HCT116 (cell line): ENCODE measurements at regions not wholly inside any gene's neighbourhood (a gene's known extent, or its start where the extent isn't known, plus 50 kb on each side); places are given as distances from the start of the nearest gene placed in this dataset.

Experiments
- ATAC-seq: fragments of 200-7000 bp; cut with Tn5 transposase; 2 replicates; pipeline ENCODE4 v1.9.1; 2020; ENCODE audit warnings: mild to moderate bottlenecking, moderate library complexity
- BruUV-seq: library from RNA; stranded (reverse); fragments of 400-500 nt; replicated peaks from 2 replicates; lab custom pipeline; 2021; lab: Mats Ljungman, UMichigan
- CTCF ChIA-PET: fragments of 300-600 bp; sonication (Branson Sonifier 250); formaldehyde crosslinking; loops from one replicate; lab custom pipeline; 2021; ENCODE audit warnings: antibody characterized with exemption; lab: Charles Lee
- POLR2A ChIA-PET: fragments of 300-600, 350-600 bp; sonication (Branson Sonifier 250); formaldehyde crosslinking; loops from one replicate; lab custom pipeline; 2021; ENCODE audit warnings: antibody characterized with exemption; lab: Charles Lee
- RAD21 ChIA-PET, 2 experiments: fragments of 300-600 bp; sonication (Branson Sonifier 250); formaldehyde crosslinking; loops; one replicate each; lab custom pipeline; 2023; ENCODE audit warnings: low total read pairs in 2 of 2; ENCODE audit not compliant: uncharacterized antibody in 2 of 2, unreplicated experiment in 2 of 2, low non-redundant PET in 1 of 2; lab: Charles Lee
- DNase-seq: peaks from one replicate; pipeline ENCODE4 v3.0.0-alpha.2; 2010; ENCODE audit warnings: low read depth, low spot score
- H2AFZ ChIP-seq: fragments of 200-600 bp; shearing (Covaris generic), sonication (generic); 2 replicates; pipeline ENCODE4 v1.6.1; 2017; ENCODE audit warnings: low read depth, mixed run types, mixed read lengths, antibody characterized with exemption, low read length; ENCODE audit not compliant: poor library complexity, severe bottlenecking
- H3K27ac ChIP-seq: 2 replicates; pipeline ENCODE4 v1.5.1; 2012; ENCODE audit warnings: low read depth, low read length
- H3K27me3 ChIP-seq: fragments of 200-600 bp; sonication (generic); 2 replicates; pipeline ENCODE4 v1.6.1; 2016; ENCODE audit warnings: mixed run types, low read length, mixed read lengths; ENCODE audit not compliant: insufficient read depth
- H3K36me3 ChIP-seq, 2 experiments: fragments of 200-500 bp in 1 of 2; fragments of 200-600 bp in 1 of 2; sonication (Bioruptor generic) in 1 of 2; sonication (generic) in 1 of 2; 2 replicates each; pipeline versions ENCODE4 v1.5.1 to v1.6.1; 2014 to 2016; ENCODE audit warnings: low read length in 2 of 2, inconsistent platforms in 1 of 2, mixed read lengths in 1 of 2, mixed run types in 1 of 2; ENCODE audit not compliant: insufficient read depth in 2 of 2, control insufficient read depth in 1 of 2
- H3K4me1 ChIP-seq, 2 experiments: fragments of 200-600 bp in 1 of 2; sonication (generic) in 1 of 2; 2 replicates each; pipeline versions ENCODE4 v1.5.1 to v1.6.1; 2012 to 2017; ENCODE audit warnings: low read length in 2 of 2, inconsistent platforms in 1 of 2, mild to moderate bottlenecking in 1 of 2, mixed read lengths in 1 of 2, mixed run types in 1 of 2, moderate library complexity in 1 of 2; ENCODE audit not compliant: insufficient read depth in 2 of 2, control insufficient read depth in 1 of 2
- H3K4me2 ChIP-seq: fragments of 200-600 bp; sonication (generic); 2 replicates; pipeline ENCODE4 v1.6.1; 2017; ENCODE audit warnings: mixed run types, low read length, mixed read lengths
- H3K4me3 ChIP-seq, 2 experiments: fragments of 200-600 bp in 1 of 2; sonication (generic) in 1 of 2; replicated peaks in 1 of 2; 2 replicates each; pipeline ENCODE4 v1.5.1; 2011 to 2016; ENCODE audit warnings: low read length in 2 of 2, control low read depth in 1 of 2, low read depth in 1 of 2, mild to moderate bottlenecking in 1 of 2, mixed read lengths in 1 of 2, mixed run types in 1 of 2
- H3K79me2 ChIP-seq: fragments of 200-600 bp; sonication (generic); 2 replicates; pipeline ENCODE4 v1.6.1; 2017; ENCODE audit warnings: mild to moderate bottlenecking, mixed run types, low read length, moderate library complexity, mixed read lengths; ENCODE audit not compliant: insufficient read depth
- H3K9ac ChIP-seq: fragments of 200-600 bp; sonication (generic); 2 replicates; pipeline ENCODE4 v1.6.1; 2016; ENCODE audit warnings: low read length, mixed read lengths
- H3K9me2 ChIP-seq: fragments of 200-600 bp; sonication (generic), shearing (Covaris generic); 2 replicates; pipeline ENCODE4 v1.6.1; 2017; ENCODE audit warnings: mixed run types, mild to moderate bottlenecking, moderate library complexity; ENCODE audit not compliant: insufficient read depth
- H3K9me3 ChIP-seq, 2 experiments: fragments of 200-500 bp in 1 of 2; fragments of 200-600 bp in 1 of 2; sonication (Bioruptor generic) in 1 of 2; sonication (generic) in 1 of 2; 2 replicates each; pipeline ENCODE4 v1.6.1; 2014 to 2017; ENCODE audit warnings: low read length in 2 of 2, mixed read lengths in 2 of 2, inconsistent platforms in 1 of 2, low read depth in 1 of 2, mild to moderate bottlenecking in 1 of 2, mixed run types in 1 of 2, moderate library complexity in 1 of 2; ENCODE audit not compliant: control insufficient read depth in 1 of 2, insufficient read depth in 1 of 2
- H4K20me1 ChIP-seq: fragments of 200-600 bp; sonication (generic), shearing (Covaris generic); 2 replicates; pipeline ENCODE4 v1.6.1; 2017; ENCODE audit warnings: mixed run types, mild to moderate bottlenecking, moderate library complexity; ENCODE audit not compliant: insufficient read depth
- ELF1 ChIP-seq: IDR thresholded peaks from 2 replicates; pipeline ENCODE4 v1.6.1; 2012; ENCODE audit warnings: low read depth, borderline replicate concordance
- EZH2phosphoT487 ChIP-seq: fragments of 200-600 bp; IDR thresholded peaks from 2 replicates; pipeline ENCODE4 v1.6.1; 2018; ENCODE audit warnings: antibody characterized with exemption, borderline replicate concordance
- JUND ChIP-seq: IDR thresholded peaks from 2 replicates; pipeline ENCODE4 v1.6.1; 2012
- RAD21 ChIP-seq: IDR thresholded peaks from 2 replicates; pipeline ENCODE4 v1.6.1; 2012; ENCODE audit warnings: low read depth, mild to moderate bottlenecking
- SP1 ChIP-seq: IDR thresholded peaks from 2 replicates; pipeline ENCODE4 v1.6.1; 2012; ENCODE audit warnings: low read depth
- SRF ChIP-seq: IDR thresholded peaks from 2 replicates; pipeline ENCODE4 v1.6.1; 2012; ENCODE audit warnings: low read depth
- TCF7L2 ChIP-seq: IDR thresholded peaks from 2 replicates; pipeline ENCODE4 v1.7.0; 2011; ENCODE audit warnings: borderline replicate concordance, inconsistent platforms; ENCODE audit not compliant: insufficient read depth, insufficient read length; ENCODE audit errors: extremely low read depth
- ZNF274 ChIP-seq: fragments of 200-500 bp; sonication (Bioruptor generic); IDR thresholded peaks from 2 replicates; pipeline ENCODE4 v1.6.1; 2014; ENCODE audit warnings: mild to moderate bottlenecking, low read depth, low read length, inconsistent platforms
- intact Hi-C: fragments of 100-400 bp; cut with micrococcal nuclease; formaldehyde crosslinking; loops from 2 replicates; pipeline ENCODE4 v1.10.0; 2022
- TF ChIP-seq, protein P1 (sequence below): IDR thresholded peaks from 2 replicates; pipeline ENCODE4 v1.6.1; 2012; ENCODE audit warnings: low read depth

DNA sequence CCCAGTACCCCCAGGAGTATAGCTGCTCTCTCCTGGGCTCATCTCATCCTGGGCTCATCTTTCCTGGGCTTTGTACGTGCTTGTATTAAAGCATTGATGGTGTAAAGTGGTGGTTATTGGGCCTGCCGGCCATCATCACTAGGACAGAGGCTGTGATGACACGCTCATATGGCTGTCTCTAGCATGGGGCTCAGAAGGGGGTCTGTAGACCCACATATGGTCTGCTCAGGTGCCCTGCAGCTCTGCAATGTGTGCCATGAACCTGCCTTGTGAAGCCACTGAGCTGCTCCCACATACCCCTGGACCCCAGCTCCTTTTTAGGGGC lies 143.4 kb downstream of the CDC5L start:
- ATAC-seq (no peak), DNase-seq (no peak)
- no TSS peak for BruUV-seq
- no peaks in the 10 kb centered on the region for H3K36me3 ChIP-seq
- H3K9me3 ChIP-seq, result no peaks in the 10 kb centered on the region
- intact Hi-C loops, result no loop called here
- H3K9ac ChIP-seq, result no peak overlapping the region
- no peaks in the 10 kb centered on the region for H4K20me1 ChIP-seq
- H3K27ac ChIP-seq, result no peak overlapping the region
- ChIA-PET RAD21 (no interaction called here), CTCF (no interaction called here), POLR2A (no interaction called here)
- no peak overlapping the region for H3K4me3 ChIP-seq
- H3K79me2 ChIP-seq, result no peaks in the 10 kb centered on the region
- TF ChIP-seq SRF (no peak), ELF1 (no peak), RAD21 (no peak), TCF7L2 (no peak), SP1 (no peak), JUND (no peak), ZNF274 (no peak), EZH2phosphoT487 (no peak)
- TF ChIP-seq, protein P1, sequence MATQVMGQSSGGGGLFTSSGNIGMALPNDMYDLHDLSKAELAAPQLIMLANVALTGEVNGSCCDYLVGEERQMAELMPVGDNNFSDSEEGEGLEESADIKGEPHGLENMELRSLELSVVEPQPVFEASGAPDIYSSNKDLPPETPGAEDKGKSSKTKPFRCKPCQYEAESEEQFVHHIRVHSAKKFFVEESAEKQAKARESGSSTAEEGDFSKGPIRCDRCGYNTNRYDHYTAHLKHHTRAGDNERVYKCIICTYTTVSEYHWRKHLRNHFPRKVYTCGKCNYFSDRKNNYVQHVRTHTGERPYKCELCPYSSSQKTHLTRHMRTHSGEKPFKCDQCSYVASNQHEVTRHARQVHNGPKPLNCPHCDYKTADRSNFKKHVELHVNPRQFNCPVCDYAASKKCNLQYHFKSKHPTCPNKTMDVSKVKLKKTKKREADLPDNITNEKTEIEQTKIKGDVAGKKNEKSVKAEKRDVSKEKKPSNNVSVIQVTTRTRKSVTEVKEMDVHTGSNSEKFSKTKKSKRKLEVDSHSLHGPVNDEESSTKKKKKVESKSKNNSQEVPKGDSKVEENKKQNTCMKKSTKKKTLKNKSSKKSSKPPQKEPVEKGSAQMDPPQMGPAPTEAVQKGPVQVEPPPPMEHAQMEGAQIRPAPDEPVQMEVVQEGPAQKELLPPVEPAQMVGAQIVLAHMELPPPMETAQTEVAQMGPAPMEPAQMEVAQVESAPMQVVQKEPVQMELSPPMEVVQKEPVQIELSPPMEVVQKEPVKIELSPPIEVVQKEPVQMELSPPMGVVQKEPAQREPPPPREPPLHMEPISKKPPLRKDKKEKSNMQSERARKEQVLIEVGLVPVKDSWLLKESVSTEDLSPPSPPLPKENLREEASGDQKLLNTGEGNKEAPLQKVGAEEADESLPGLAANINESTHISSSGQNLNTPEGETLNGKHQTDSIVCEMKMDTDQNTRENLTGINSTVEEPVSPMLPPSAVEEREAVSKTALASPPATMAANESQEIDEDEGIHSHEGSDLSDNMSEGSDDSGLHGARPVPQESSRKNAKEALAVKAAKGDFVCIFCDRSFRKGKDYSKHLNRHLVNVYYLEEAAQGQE, result no peak
- no peak overlapping the region for H2AFZ ChIP-seq
- H3K4me1 ChIP-seq, result no peaks in the 10 kb centered on the region
- no peaks in the 10 kb centered on the region for H3K9me2 ChIP-seq
- H3K4me2 ChIP-seq, result no peak overlapping the region
- no peaks in the 10 kb centered on the region for H3K27me3 ChIP-seq
